ENCODE measurements at regions not wholly inside any gene's neighbourhood (a gene's known extent, or its start where the extent isn't known, plus 50 kb on each side); places are given as distances from the start of the nearest gene placed in this dataset.

- DNase-seq (ENCODE audit: low read depth, low spot score): no peak
- no peak overlapping the region for H2AFZ ChIP-seq (ENCODE audit: control insufficient read depth, low read length)
- no peak overlapping the region for H3K9ac ChIP-seq (ENCODE audit: control insufficient read depth, extremely low read depth, insufficient read depth, low read length)
- H3K79me2 ChIP-seq (ENCODE audit: control insufficient read depth, insufficient read depth, low read length): no peaks in the 10 kb centered on the region
- H3K27me3 ChIP-seq (ENCODE audit: control insufficient read depth, extremely low read depth, insufficient read depth, low read length): no peaks in the 10 kb centered on the region
- dilution Hi-C loops (cut with MboI; ENCODE audit: extremely low pct_ligation_motif_present, low sequenced_read_pairs): no loop called here
- no peak overlapping the region for H3K27ac ChIP-seq (ENCODE audit: control insufficient read depth, insufficient read depth, low read length)
- no peaks in the 10 kb centered on the region for H3K4me1 ChIP-seq (ENCODE audit: control insufficient read depth, extremely low read depth, insufficient read depth, low read length)
- no peak overlapping the region for H3K4me3 ChIP-seq (ENCODE audit: control insufficient read depth in 2 of 3, extremely low read depth in 1 of 3, insufficient read depth in 2 of 3, low read depth in 1 of 3, low read length in 3 of 3)
- H3K4me2 ChIP-seq (ENCODE audit: control insufficient read depth, extremely low read depth, insufficient read depth, low read depth, low read length): no peak overlapping the region
- no peak for FAIRE-seq
- H3K36me3 ChIP-seq (ENCODE audit: control insufficient read depth in 2 of 2, extremely low read depth in 1 of 2, insufficient read depth in 2 of 2, low read length in 2 of 2): no peaks in the 10 kb centered on the region
- no peaks in the 10 kb centered on the region for H4K20me1 ChIP-seq (ENCODE audit: control insufficient read depth, extremely low read depth, insufficient read depth, low read length)
- H3K9me3 ChIP-seq (ENCODE audit: control insufficient read depth, low read depth, low read length): no peaks in the 10 kb centered on the region
- H3K9me1 ChIP-seq (ENCODE audit: control insufficient read depth, extremely low read depth, insufficient read depth, low read length): no peaks in the 10 kb centered on the region
- TF ChIP-seq CTCF (optimal IDR thresholded peaks at IDR 0.05 in 1 of 3, IDR thresholded peaks at IDR 0.05 in 1 of 3, conservative IDR thresholded peaks at IDR 0.05 in 1 of 3; ENCODE audit: extremely low read depth in 1 of 3, insufficient read depth in 2 of 3, low read length in 3 of 3): no peak
- TF ChIP-seq EZH2 (IDR thresholded peaks at IDR 0.05; ENCODE audit: low read length): no peak
These were observed 364.1 kb downstream of the BRINP1 start for GRCh38 chr9:119005162-119005561.

- Histone ChIP-seq H3K79me2 (ENCODE audit: control insufficient read depth, insufficient read depth, low read length) (no peaks in the 10 kb centered on the region), H3K9me1 (ENCODE audit: control insufficient read depth, extremely low read depth, insufficient read depth, low read length) (no peaks in the 10 kb centered on the region), H3K9me3 (ENCODE audit: control insufficient read depth, low read depth, low read length) (no peaks in the 10 kb centered on the region), H3K4me2 (ENCODE audit: control insufficient read depth, extremely low read depth, insufficient read depth, low read depth, low read length) (no peak overlapping the region), H4K20me1 (ENCODE audit: control insufficient read depth, extremely low read depth, insufficient read depth, low read length) (no peaks in the 10 kb centered on the region), H3K9ac (ENCODE audit: control insufficient read depth, extremely low read depth, insufficient read depth, low read length) (no peak overlapping the region), H3K4me3 (ENCODE audit: control insufficient read depth in 2 of 3, extremely low read depth in 1 of 3, insufficient read depth in 2 of 3, low read depth in 1 of 3, low read length in 3 of 3) (no peak overlapping the region), H3K27ac (ENCODE audit: control insufficient read depth, insufficient read depth, low read length) (no peak overlapping the region), H3K36me3 (ENCODE audit: control insufficient read depth in 2 of 2, extremely low read depth in 1 of 2, insufficient read depth in 2 of 2, low read length in 2 of 2) (no peaks in the 10 kb centered on the region), H3K4me1 (ENCODE audit: control insufficient read depth, extremely low read depth, insufficient read depth, low read length) (no peaks in the 10 kb centered on the region), H2AFZ (ENCODE audit: control insufficient read depth, low read length) (no peak overlapping the region), H3K27me3 (ENCODE audit: control insufficient read depth, extremely low read depth, insufficient read depth, low read length) (no peaks in the 10 kb centered on the region)
- no peak for TF ChIP-seq EZH2 (IDR thresholded peaks at IDR 0.05; ENCODE audit: low read length)
- no peak for TF ChIP-seq CTCF (optimal IDR thresholded peaks at IDR 0.05 in 1 of 3, IDR thresholded peaks at IDR 0.05 in 1 of 3, conservative IDR thresholded peaks at IDR 0.05 in 1 of 3; ENCODE audit: extremely low read depth in 1 of 3, insufficient read depth in 2 of 3, low read length in 3 of 3)
- dilution Hi-C loops (cut with MboI; ENCODE audit: extremely low pct_ligation_motif_present, low sequenced_read_pairs): no loop called here
- DNase-seq (ENCODE audit: low read depth, low spot score) (peak; percentile 7), FAIRE-seq (peak; percentile 43)
These were observed 360.0 kb downstream of the BRINP1 start for GRCh38 chr9:119009249-119009648.
